Natural killer cell (primary cell): ENCODE measurements at regions not wholly inside any gene's neighbourhood (a gene's known extent, or its start where the extent isn't known, plus 50 kb on each side); places are given as distances from the start of the nearest gene placed in this dataset.

Experiments
- ATAC-seq, 3 donors: fragments of 150-1000 bp in 2 of 3; fragments of 200-7000 bp in 1 of 3; cut with Tn5 transposase; 1 replicate in 1 of 3; 2 replicates in 2 of 3; pipeline ENCODE4 v1.10.0; 2021; ENCODE audit warnings: mild to moderate bottlenecking in 2 of 3, moderate library complexity in 2 of 3
- DNase-seq, 2 donors: peaks; one replicate each; pipeline versions ENCODE4 v3.0.0 to v3.0.0-alpha.2; 2013 to 2021; ENCODE audit warnings: mixed read lengths in 1 of 2
- H3K27ac ChIP-seq: one replicate; pipeline ENCODE4 v1.5.1; 2013; ENCODE audit warnings: mild to moderate bottlenecking, low read length
- H3K27me3 ChIP-seq: one replicate; pipeline ENCODE4 v1.6.1; 2013; ENCODE audit warnings: low read length; ENCODE audit not compliant: control insufficient read depth, insufficient read depth
- H3K36me3 ChIP-seq: one replicate; pipeline ENCODE4 v1.6.1; 2013; ENCODE audit warnings: low read length; ENCODE audit not compliant: control insufficient read depth, insufficient read depth
- H3K4me1 ChIP-seq: one replicate; pipeline ENCODE4 v1.6.1; 2013; ENCODE audit warnings: low read length; ENCODE audit not compliant: control insufficient read depth, insufficient read depth
- H3K4me3 ChIP-seq: one replicate; pipeline ENCODE4 v1.5.1; 2013; ENCODE audit warnings: low read length
- H3K9me3 ChIP-seq: one replicate; pipeline ENCODE4 v1.6.1; 2013; ENCODE audit warnings: low read length; ENCODE audit not compliant: control insufficient read depth, insufficient read depth
- H3K27ac Mint-ChIP-seq, 2 donors: one replicate each; pipeline ENCODE4 v1.8.0; 2022; ENCODE audit warnings: mild to moderate bottlenecking in 2 of 2, mixed read lengths in 2 of 2, moderate library complexity in 1 of 2
- H3K27me3 Mint-ChIP-seq, 2 donors: one replicate each; pipeline ENCODE4 v1.8.0; 2022; ENCODE audit warnings: low read depth in 2 of 2, mixed read lengths in 2 of 2
- H3K36me3 Mint-ChIP-seq: one replicate; pipeline ENCODE4 v1.8.0; 2022; ENCODE audit warnings: mixed read lengths
- H3K4me1 Mint-ChIP-seq, 2 donors: one replicate each; pipeline ENCODE4 v1.8.0; 2022; ENCODE audit warnings: mixed read lengths in 2 of 2
- H3K4me3 Mint-ChIP-seq: one replicate; pipeline ENCODE4 v1.8.0; 2022; ENCODE audit warnings: mild to moderate bottlenecking, moderate library complexity, mixed read lengths
- H3K9me3 Mint-ChIP-seq, 2 donors: one replicate each; pipeline ENCODE4 v1.8.0; 2022; ENCODE audit warnings: mixed read lengths in 2 of 2
- CTCF ChIP-seq: fragments of 200-600 bp; IDR thresholded peaks from one replicate; pipeline ENCODE4 v1.8.0; 2022; ENCODE audit warnings: antibody characterized with exemption
- WGBS: methylation state at CpG from one replicate; pipeline ENCODE4 v1.1.7; 2013; ENCODE audit warnings: missing lambda C conversion rate; ENCODE audit not compliant: insufficient coverage; 5-methylcytosine and 5-hydroxymethylcytosine counted together
- intact Hi-C: fragments of 100-400 bp; cut with micrococcal nuclease; formaldehyde crosslinking; loops from one replicate; pipeline ENCODE4 v1.14.2; 2022

- Mint-ChIP-seq H3K27ac (no peak overlapping the region), H3K9me3 (peaks cover 15 to 16% of the 10 kb centered on the region in 2 donors), H3K4me3 (no peak overlapping the region), H3K27me3 (no peaks in the 10 kb centered on the region), H3K4me1 (no peaks in the 10 kb centered on the region), H3K36me3 (no peaks in the 10 kb centered on the region)
- no peaks in the 10 kb centered on the region for H3K27me3 ChIP-seq
- H3K27ac ChIP-seq: no peak overlapping the region
- no peak overlapping the region for H3K4me3 ChIP-seq
- no peaks in the 10 kb centered on the region for H3K4me1 ChIP-seq
- peaks cover 9% of the 10 kb centered on the region for H3K9me3 ChIP-seq
- TF ChIP-seq CTCF: no peak
- 97% methylated on average over 3 of the region's 5 CpGs for WGBS
- no peaks in the 10 kb centered on the region for H3K36me3 ChIP-seq
- ATAC-seq (no peak), DNase-seq (no peak)
- intact Hi-C loops: no loop called here
Measured at GRCh38 chr6:23334360-23334759, 765.0 kb downstream of the HDGFL1 start.

- TF ChIP-seq CTCF: no peak
- peaks cover 10% of the 10 kb centered on the region for H3K9me3 ChIP-seq
- ATAC-seq (no peak), DNase-seq (no peak)
- peaks cover 13 to 15% of the 10 kb centered on the region in 2 donors for H3K9me3 Mint-ChIP-seq
- H3K36me3 ChIP-seq: no peaks in the 10 kb centered on the region
- no peak overlapping the region for H3K27ac Mint-ChIP-seq
- H3K4me1 Mint-ChIP-seq: no peaks in the 10 kb centered on the region
- WGBS: 100% methylated on average over 1 of the region's 2 CpGs
- no peaks in the 10 kb centered on the region for H3K36me3 Mint-ChIP-seq
- no peaks in the 10 kb centered on the region for H3K27me3 ChIP-seq
- no peak overlapping the region for H3K27ac ChIP-seq
- intact Hi-C loops: no loop called here
- no peak overlapping the region for H3K4me3 ChIP-seq
- H3K4me1 ChIP-seq: no peaks in the 10 kb centered on the region
- no peaks in the 10 kb centered on the region for H3K27me3 Mint-ChIP-seq
- no peak overlapping the region for H3K4me3 Mint-ChIP-seq
Measured at GRCh38 chr6:23335894-23336293, 766.5 kb downstream of the HDGFL1 start.

GRCh38 chr6:23339268-23339667 is 769.9 kb downstream of the HDGFL1 start:
- DNase-seq: no peak
- Histone ChIP-seq H3K4me3 (no peak overlapping the region), H3K27me3 (no peaks in the 10 kb centered on the region), H3K4me1 (no peaks in the 10 kb centered on the region), H3K9me3 (peaks cover 7% of the 10 kb centered on the region), H3K36me3 (no peaks in the 10 kb centered on the region), H3K27ac (no peak overlapping the region)
- peaks cover 14 to 15% of the 10 kb centered on the region in 2 donors for H3K9me3 Mint-ChIP-seq
- 85% methylated on average over 3 of the region's 3 CpGs for WGBS
- H3K27me3 Mint-ChIP-seq: no peaks in the 10 kb centered on the region
- no peak for TF ChIP-seq CTCF
- H3K4me3 Mint-ChIP-seq: no peak overlapping the region
- intact Hi-C loops: no loop called here
- no peak for ATAC-seq
- no peaks in the 10 kb centered on the region for H3K4me1 Mint-ChIP-seq
- no peaks in the 10 kb centered on the region for H3K36me3 Mint-ChIP-seq
- no peak overlapping the region for H3K27ac Mint-ChIP-seq

- no peaks in the 10 kb centered on the region for H3K27me3 Mint-ChIP-seq
- H3K27ac ChIP-seq: no peak overlapping the region
- H3K4me3 Mint-ChIP-seq: no peak overlapping the region
- H3K4me3 ChIP-seq: no peak overlapping the region
- H3K4me1 Mint-ChIP-seq: no peaks in the 10 kb centered on the region
- no peak for TF ChIP-seq CTCF
- peaks cover 14 to 15% of the 10 kb centered on the region in 2 donors for H3K9me3 Mint-ChIP-seq
- no peaks in the 10 kb centered on the region for H3K36me3 Mint-ChIP-seq
- DNase-seq (no peak), ATAC-seq (no peak)
- intact Hi-C loops: no loop called here
- H3K27ac Mint-ChIP-seq: no peak overlapping the region
- no peaks in the 10 kb centered on the region for H3K36me3 ChIP-seq
- no peaks in the 10 kb centered on the region for H3K27me3 ChIP-seq
- peaks cover 4% of the 10 kb centered on the region for H3K9me3 ChIP-seq
- H3K4me1 ChIP-seq: no peaks in the 10 kb centered on the region
- WGBS: 88% methylated on average over 3 of the region's 3 CpGs
Measured at GRCh38 chr6:23340271-23340670, 770.9 kb downstream of the HDGFL1 start.
